ENCODE measurements at regions not wholly inside any gene's neighbourhood (a gene's known extent, or its start where the extent isn't known, plus 50 kb on each side); places are given as distances from the start of the nearest gene placed in this dataset.

- no peak for FAIRE-seq
- no peak for TF ChIP-seq CTCF (IDR thresholded peaks at IDR 0.05; ENCODE audit: insufficient read depth, missing control alignments)
- DNase-seq (ENCODE audit: insufficient read length, low spot score), result no peak
Measured at GRCh38 chr10:3476186-3476585, 303.6 kb upstream of the PITRM1 start.

GRCh38 chr10:3475367-3475766 is 302.8 kb upstream of the PITRM1 start:
- TF ChIP-seq CTCF (IDR thresholded peaks at IDR 0.05; ENCODE audit: insufficient read depth, missing control alignments), result no peak
- no peak for FAIRE-seq
- DNase-seq (ENCODE audit: insufficient read length, low spot score), result no peak

GRCh38 chr10:3474266-3474665 is 301.7 kb upstream of the PITRM1 start:
- FAIRE-seq (no peak), DNase-seq (ENCODE audit: insufficient read length, low spot score) (no peak)
- TF ChIP-seq CTCF (IDR thresholded peaks at IDR 0.05; ENCODE audit: insufficient read depth, missing control alignments), result no peak

- no peak for FAIRE-seq
Measured at GRCh38 chr10:3473271-3473670, 300.7 kb upstream of the PITRM1 start.

GRCh38 chr10:3472287-3473051 is 299.9 kb upstream of the PITRM1 start:
- no peak for FAIRE-seq
- no peak for TF ChIP-seq CTCF (IDR thresholded peaks at IDR 0.05; ENCODE audit: insufficient read depth, missing control alignments)
- no peak for DNase-seq (ENCODE audit: insufficient read length, low spot score)

More at GRCh38 chr10:3473271-3473670, 300.7 kb upstream of the PITRM1 start:
- no peak for TF ChIP-seq CTCF (IDR thresholded peaks at IDR 0.05; ENCODE audit: insufficient read depth, missing control alignments)
- no peak for DNase-seq (ENCODE audit: insufficient read length, low spot score)

GRCh38 chr10:3471927-3472286 is 299.3 kb upstream of the PITRM1 start:
- no peak for TF ChIP-seq CTCF (IDR thresholded peaks at IDR 0.05; ENCODE audit: insufficient read depth, missing control alignments)
- FAIRE-seq (no peak), DNase-seq (ENCODE audit: insufficient read length, low spot score) (no peak)

GRCh38 chr10:3471472-3471871 is 298.9 kb upstream of the PITRM1 start:
- no peak for DNase-seq (ENCODE audit: insufficient read length, low spot score)
- FAIRE-seq, result no peak
- no peak for TF ChIP-seq CTCF (IDR thresholded peaks at IDR 0.05; ENCODE audit: insufficient read depth, missing control alignments)

Data from D721Med (cell line).